ENCODE measurements at regions not wholly inside any gene's neighbourhood (a gene's known extent, or its start where the extent isn't known, plus 50 kb on each side); places are given as distances from the start of the nearest gene placed in this dataset.
"Not testable (repeated sequence)": the region's sequence is repeated elsewhere in the genome, so short reads cannot be mapped to it uniquely, and the experiment has no call there.

- DNase-seq, result no peak
Measured at GRCh38 chr4:188287169-188287894, 148.1 kb downstream of the TRIML1 start.

GRCh38 chr4:188289531-188290125 is 150.4 kb downstream of the TRIML1 start:
- DNase-seq, result no peak

- no peak for DNase-seq
Measured at GRCh38 chr4:188295899-188296298, 156.7 kb downstream of the TRIML1 start.

- no peak for DNase-seq
Measured at GRCh38 chr4:188296331-188296730, 157.1 kb downstream of the TRIML1 start.

GRCh38 chr4:188297873-188298272 is 158.6 kb downstream of the TRIML1 start:
- DNase-seq, result no peak

- DNase-seq, result no peak
Measured at GRCh38 chr4:188299161-188299560, 159.9 kb downstream of the TRIML1 start.

- DNase-seq, result no peak
Measured at GRCh38 chr4:188300385-188300784, 161.1 kb downstream of the TRIML1 start.

GRCh38 chr4:188305690-188306089 is 166.4 kb downstream of the TRIML1 start:
- no peak for DNase-seq

- DNase-seq, result no peak
Measured at GRCh38 chr4:188307591-188307990, 168.3 kb downstream of the TRIML1 start.

GRCh38 chr4:188308142-188308541 is 168.9 kb downstream of the TRIML1 start:
- DNase-seq, result no peak

- DNase-seq, result no peak
Measured at GRCh38 chr4:188316391-188316790, 177.2 kb downstream of the TRIML1 start.

- DNase-seq, result no peak
Measured at GRCh38 chr4:188328966-188329365, 189.7 kb downstream of the TRIML1 start.

- DNase-seq, result no peak
Measured at GRCh38 chr4:188329521-188329920, 190.3 kb downstream of the TRIML1 start.

- no peak for DNase-seq
Measured at GRCh38 chr4:188332265-188332664, 193.0 kb downstream of the TRIML1 start.

- no peak for DNase-seq
Measured at GRCh38 chr4:188336891-188337290, 197.7 kb downstream of the TRIML1 start.

GRCh38 chr4:188341428-188341827 is 202.2 kb downstream of the TRIML1 start:
- DNase-seq, result no peak

GRCh38 chr4:188346171-188346809 is 207.0 kb downstream of the TRIML1 start:
- DNase-seq, result no peak

GRCh38 chr4:188347339-188347738 is 208.1 kb downstream of the TRIML1 start:
- no peak for DNase-seq

GRCh38 chr4:188349569-188349968 is 210.3 kb downstream of the TRIML1 start:
- not testable (repeated sequence) for DNase-seq

- no peak for DNase-seq
Measured at GRCh38 chr4:188363196-188363595, 224.0 kb downstream of the TRIML1 start.

GRCh38 chr4:188370777-188371176 is 231.5 kb downstream of the TRIML1 start:
- DNase-seq, result no peak

GRCh38 chr4:188372058-188372457 is 232.8 kb downstream of the TRIML1 start:
- DNase-seq, result no peak

GRCh38 chr4:188372829-188373228 is 233.6 kb downstream of the TRIML1 start:
- DNase-seq, result no peak

GRCh38 chr4:188374871-188375270 is 235.6 kb downstream of the TRIML1 start:
- DNase-seq, result no peak
